ENCODE measurements at regions not wholly inside any gene's neighbourhood (a gene's known extent, or its start where the extent isn't known, plus 50 kb on each side); places are given as distances from the start of the nearest gene placed in this dataset.

DNA sequence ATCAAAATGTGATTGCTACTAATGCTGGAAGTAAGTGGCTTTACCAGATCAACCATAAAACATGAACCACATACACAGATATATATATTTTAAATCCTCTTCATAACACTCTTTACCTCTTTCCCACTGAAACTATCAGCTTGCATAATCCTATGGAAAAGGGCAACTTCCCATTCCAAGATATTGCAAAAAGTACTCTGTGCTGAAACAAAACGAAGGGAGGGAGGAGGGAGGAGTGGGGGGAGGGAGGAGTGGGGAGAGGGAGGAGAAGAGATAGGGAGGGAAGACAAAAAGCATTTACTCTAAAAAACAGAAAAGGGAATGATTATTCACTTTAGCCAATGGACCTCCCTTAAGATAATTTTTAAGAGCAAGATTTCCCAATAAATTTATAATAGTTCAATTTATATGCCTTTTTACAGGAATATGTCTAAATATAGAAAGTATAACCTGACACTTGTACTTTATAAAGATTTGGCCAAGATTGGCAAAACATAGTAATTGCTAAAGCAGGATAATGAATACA lies 344.8 kb upstream of the NFE2L3 start:
- CTCF ChIA-PET = no interaction called here
- no peak overlapping the region for H3K4me2 ChIP-seq (ENCODE audit: low read length)
- no peaks in the 10 kb centered on the region for H3K79me2 ChIP-seq (ENCODE audit: insufficient read depth, low read length)
- H4K20me1 ChIP-seq (ENCODE audit: insufficient read depth) = no peaks in the 10 kb centered on the region
- POLR2A ChIA-PET = no interaction called here
- no peaks in the 10 kb centered on the region for H3K4me1 ChIP-seq (ENCODE audit: control insufficient read depth in 1 of 2, insufficient read depth in 2 of 2, low read length in 2 of 2)
- no TSS peak for BruUV-seq (replicated peaks)
- H3K9me3 ChIP-seq (ENCODE audit: control insufficient read depth in 1 of 2, insufficient read depth in 1 of 2, low read depth in 1 of 2, low read length in 2 of 2) = no peaks in the 10 kb centered on the region
- no peaks in the 10 kb centered on the region for H3K9me2 ChIP-seq (ENCODE audit: insufficient read depth)
- H3K4me3 ChIP-seq (replicated peaks in 1 of 2; ENCODE audit: low read depth in 1 of 2, low read length in 2 of 2) = no peak overlapping the region
- intact Hi-C loops (cut with micrococcal nuclease) = no loop called here
- TF ChIP-seq, protein P1, sequence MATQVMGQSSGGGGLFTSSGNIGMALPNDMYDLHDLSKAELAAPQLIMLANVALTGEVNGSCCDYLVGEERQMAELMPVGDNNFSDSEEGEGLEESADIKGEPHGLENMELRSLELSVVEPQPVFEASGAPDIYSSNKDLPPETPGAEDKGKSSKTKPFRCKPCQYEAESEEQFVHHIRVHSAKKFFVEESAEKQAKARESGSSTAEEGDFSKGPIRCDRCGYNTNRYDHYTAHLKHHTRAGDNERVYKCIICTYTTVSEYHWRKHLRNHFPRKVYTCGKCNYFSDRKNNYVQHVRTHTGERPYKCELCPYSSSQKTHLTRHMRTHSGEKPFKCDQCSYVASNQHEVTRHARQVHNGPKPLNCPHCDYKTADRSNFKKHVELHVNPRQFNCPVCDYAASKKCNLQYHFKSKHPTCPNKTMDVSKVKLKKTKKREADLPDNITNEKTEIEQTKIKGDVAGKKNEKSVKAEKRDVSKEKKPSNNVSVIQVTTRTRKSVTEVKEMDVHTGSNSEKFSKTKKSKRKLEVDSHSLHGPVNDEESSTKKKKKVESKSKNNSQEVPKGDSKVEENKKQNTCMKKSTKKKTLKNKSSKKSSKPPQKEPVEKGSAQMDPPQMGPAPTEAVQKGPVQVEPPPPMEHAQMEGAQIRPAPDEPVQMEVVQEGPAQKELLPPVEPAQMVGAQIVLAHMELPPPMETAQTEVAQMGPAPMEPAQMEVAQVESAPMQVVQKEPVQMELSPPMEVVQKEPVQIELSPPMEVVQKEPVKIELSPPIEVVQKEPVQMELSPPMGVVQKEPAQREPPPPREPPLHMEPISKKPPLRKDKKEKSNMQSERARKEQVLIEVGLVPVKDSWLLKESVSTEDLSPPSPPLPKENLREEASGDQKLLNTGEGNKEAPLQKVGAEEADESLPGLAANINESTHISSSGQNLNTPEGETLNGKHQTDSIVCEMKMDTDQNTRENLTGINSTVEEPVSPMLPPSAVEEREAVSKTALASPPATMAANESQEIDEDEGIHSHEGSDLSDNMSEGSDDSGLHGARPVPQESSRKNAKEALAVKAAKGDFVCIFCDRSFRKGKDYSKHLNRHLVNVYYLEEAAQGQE (IDR thresholded peaks at IDR 0.05; ENCODE audit: low read depth) = no peak
- TF ChIP-seq FOSL1 (IDR thresholded peaks at IDR 0.05; ENCODE audit: low read depth) = no peak
- no peaks in the 10 kb centered on the region for H3K36me3 ChIP-seq (ENCODE audit: control insufficient read depth in 1 of 2, insufficient read depth in 2 of 2, low read length in 2 of 2)
- peaks cover 89% of the 10 kb centered on the region for H3K27me3 ChIP-seq (ENCODE audit: insufficient read depth, low read length)
- ATAC-seq = no peak
- H2AFZ ChIP-seq (ENCODE audit: low read depth, low read length, poor library complexity, severe bottlenecking) = no peak overlapping the region
- no peak overlapping the region for H3K27ac ChIP-seq (ENCODE audit: low read depth, low read length)
- H3K9ac ChIP-seq (ENCODE audit: low read length) = no peak overlapping the region
- no peak for DNase-seq (ENCODE audit: low read depth, low spot score)
- RAD21 ChIA-PET (ENCODE audit: low non-redundant PET in 1 of 2, low total read pairs in 2 of 2, uncharacterized antibody in 2 of 2, unreplicated experiment in 2 of 2) = no interaction called here

DNA sequence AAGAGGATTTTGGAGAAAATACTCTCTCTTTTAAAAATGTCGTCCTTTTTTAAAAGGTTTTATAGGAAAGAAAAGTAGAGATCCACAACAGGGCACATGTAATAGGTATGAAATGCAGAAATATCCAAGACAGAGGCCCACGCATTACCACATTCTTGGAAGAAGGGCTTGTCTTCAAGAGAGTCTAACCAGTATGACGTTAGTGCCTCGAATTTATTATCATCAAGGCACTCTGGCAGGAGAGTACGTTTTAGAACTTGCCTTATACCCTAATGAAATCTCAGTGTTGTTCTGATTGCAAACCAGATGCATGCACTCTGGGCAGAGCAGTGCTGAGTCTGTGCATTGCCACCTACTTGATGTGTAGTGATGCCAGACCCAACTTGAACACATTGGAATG lies 342.6 kb upstream of the NFE2L3 start:
- Histone ChIP-seq H3K36me3 (ENCODE audit: control insufficient read depth in 1 of 2, insufficient read depth in 2 of 2, low read length in 2 of 2) (no peaks in the 10 kb centered on the region), H2AFZ (ENCODE audit: low read depth, low read length, poor library complexity, severe bottlenecking) (no peak overlapping the region), H3K9me3 (ENCODE audit: control insufficient read depth in 1 of 2, insufficient read depth in 1 of 2, low read depth in 1 of 2, low read length in 2 of 2) (no peaks in the 10 kb centered on the region), H3K27me3 (ENCODE audit: insufficient read depth, low read length) (peaks cover 74% of the 10 kb centered on the region), H3K4me3 (replicated peaks in 1 of 2; ENCODE audit: low read depth in 1 of 2, low read length in 2 of 2) (no peak overlapping the region), H3K4me1 (ENCODE audit: control insufficient read depth in 1 of 2, insufficient read depth in 2 of 2, low read length in 2 of 2) (no peaks in the 10 kb centered on the region), H3K27ac (ENCODE audit: low read depth, low read length) (no peak overlapping the region), H4K20me1 (ENCODE audit: insufficient read depth) (no peaks in the 10 kb centered on the region), H3K9me2 (ENCODE audit: insufficient read depth) (no peaks in the 10 kb centered on the region), H3K4me2 (ENCODE audit: low read length) (no peak overlapping the region), H3K79me2 (ENCODE audit: insufficient read depth, low read length) (no peaks in the 10 kb centered on the region), H3K9ac (ENCODE audit: low read length) (no peak overlapping the region)
- intact Hi-C loops (cut with micrococcal nuclease) = no loop called here
- DNase-seq (ENCODE audit: low read depth, low spot score) = no peak
- ChIA-PET POLR2A (no interaction called here), CTCF (interaction anchor here (1.1 kb wide), 1 partner anchor 12 kb away, joined by 3 read pairs; no protein-coding TSS in a partner anchor), RAD21 (ENCODE audit: low non-redundant PET in 1 of 2, low total read pairs in 2 of 2, uncharacterized antibody in 2 of 2, unreplicated experiment in 2 of 2) (no interaction called here)
- TF ChIP-seq POLR2A (IDR thresholded peaks at IDR 0.05; ENCODE audit: borderline replicate concordance, extremely low read depth, insufficient read depth, insufficient read length) = no peak
- TF ChIP-seq, protein P2, sequence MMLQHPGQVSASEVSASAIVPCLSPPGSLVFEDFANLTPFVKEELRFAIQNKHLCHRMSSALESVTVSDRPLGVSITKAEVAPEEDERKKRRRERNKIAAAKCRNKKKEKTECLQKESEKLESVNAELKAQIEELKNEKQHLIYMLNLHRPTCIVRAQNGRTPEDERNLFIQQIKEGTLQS (IDR thresholded peaks at IDR 0.05) = no peak
- TF ChIP-seq, protein P1 (IDR thresholded peaks at IDR 0.05; ENCODE audit: low read depth) = no peak
- no peak for TF ChIP-seq CEBPB (IDR thresholded peaks at IDR 0.05; ENCODE audit: low read depth)
- BruUV-seq (replicated peaks) = no TSS peak
- ATAC-seq = no peak

Measured in HCT116 (cell line).